ENCODE measurements at regions not wholly inside any gene's neighbourhood (a gene's known extent, or its start where the extent isn't known, plus 50 kb on each side); places are given as distances from the start of the nearest gene placed in this dataset.

DNA sequence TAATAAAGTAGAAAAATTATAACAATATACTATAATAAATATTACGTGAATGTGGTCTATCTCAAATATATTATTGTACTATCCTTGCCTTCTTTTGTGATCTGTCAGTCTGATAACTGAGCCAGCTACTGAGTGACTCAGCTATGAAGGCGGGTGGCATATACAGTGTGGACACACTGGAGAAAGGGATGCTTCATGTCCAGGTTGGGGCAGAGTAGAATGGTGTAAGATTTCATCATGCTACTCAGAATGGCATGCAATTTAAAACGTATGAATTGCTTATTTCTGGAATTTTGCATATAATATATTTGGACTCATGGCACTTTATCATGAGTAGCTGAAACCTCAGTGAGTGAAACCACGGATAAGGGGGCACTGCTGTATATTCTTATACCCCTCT is 172.9 kb upstream of the TBC1D5 start:
- Mint-ChIP-seq H3K27ac (no peak overlapping the region), H3K27me3 (peaks cover 29% of the 10 kb centered on the region), H3K9me3 (ENCODE audit: insufficient read depth) (no peaks in the 10 kb centered on the region), H3K4me3 (no peak overlapping the region), H3K4me1 (peaks cover 26% of the 10 kb centered on the region)
- no peaks in the 10 kb centered on the region for H3K79me2 ChIP-seq (ENCODE audit: control insufficient read depth, insufficient read depth, low read length)
- no peaks in the 10 kb centered on the region for H3K36me3 ChIP-seq (replicated peaks in 1 of 2; ENCODE audit: control extremely low read depth in 1 of 2, control insufficient read depth in 1 of 2, extremely low read depth in 1 of 2, insufficient read depth in 2 of 2, low read length in 1 of 2)
- DNase-seq (no peak), ATAC-seq (ENCODE audit: low read depth) (no peak)
- intact Hi-C loops (cut with micrococcal nuclease), result no loop called here
- no peak overlapping the region for H3K4me2 ChIP-seq (replicated peaks; ENCODE audit: low read depth, low read length, poor library complexity, severe bottlenecking)
- H3K4me1 ChIP-seq (ENCODE audit: control insufficient read depth in 2 of 2, insufficient read depth in 2 of 2, low read length in 2 of 2), result peaks cover 19 to 30% of the 10 kb centered on the region in 2 donors
- H2AFZ ChIP-seq (ENCODE audit: insufficient read depth, low read depth, low read length, poor library complexity, severe bottlenecking), result no peak overlapping the region
- WGBS (ENCODE audit: insufficient coverage), result 100% methylated on average over 1 of the region's 4 CpGs
- POLR2A ChIA-PET, result no interaction called here
- no peak overlapping the region for H3K4me3 ChIP-seq (ENCODE audit: control extremely low read depth in 1 of 5, extremely low read depth in 1 of 5, insufficient read depth in 1 of 5, low read depth in 2 of 5, low read length in 4 of 5)
- H3K27ac ChIP-seq (ENCODE audit: low read length in 2 of 2), result no peak overlapping the region
- CTCF ChIA-PET, result no interaction called here
- H3K9ac ChIP-seq (ENCODE audit: low read length), result no peak overlapping the region
- H4K20me1 ChIP-seq (ENCODE audit: control insufficient read depth, insufficient read depth, low read length, poor library complexity, severe bottlenecking), result no peaks in the 10 kb centered on the region
- peaks cover 0 to 10% (median 4%) of the 10 kb centered on the region in 4 experiments for H3K27me3 ChIP-seq (replicated peaks in 1 of 4; ENCODE audit: control extremely low read depth in 1 of 4, control insufficient read depth in 3 of 4, insufficient read depth in 4 of 4, low read length in 3 of 4)
- H3K9me3 ChIP-seq (ENCODE audit: control extremely low read depth in 1 of 3, control insufficient read depth in 2 of 3, insufficient read depth in 1 of 3, low read length in 2 of 3), result no peaks in the 10 kb centered on the region
- no peak for TF ChIP-seq EZH2 (IDR thresholded peaks at IDR 0.05; ENCODE audit: borderline replicate concordance, insufficient read depth, low read depth, low read length, poor library complexity, severe bottlenecking)
- TF ChIP-seq, protein P1, sequence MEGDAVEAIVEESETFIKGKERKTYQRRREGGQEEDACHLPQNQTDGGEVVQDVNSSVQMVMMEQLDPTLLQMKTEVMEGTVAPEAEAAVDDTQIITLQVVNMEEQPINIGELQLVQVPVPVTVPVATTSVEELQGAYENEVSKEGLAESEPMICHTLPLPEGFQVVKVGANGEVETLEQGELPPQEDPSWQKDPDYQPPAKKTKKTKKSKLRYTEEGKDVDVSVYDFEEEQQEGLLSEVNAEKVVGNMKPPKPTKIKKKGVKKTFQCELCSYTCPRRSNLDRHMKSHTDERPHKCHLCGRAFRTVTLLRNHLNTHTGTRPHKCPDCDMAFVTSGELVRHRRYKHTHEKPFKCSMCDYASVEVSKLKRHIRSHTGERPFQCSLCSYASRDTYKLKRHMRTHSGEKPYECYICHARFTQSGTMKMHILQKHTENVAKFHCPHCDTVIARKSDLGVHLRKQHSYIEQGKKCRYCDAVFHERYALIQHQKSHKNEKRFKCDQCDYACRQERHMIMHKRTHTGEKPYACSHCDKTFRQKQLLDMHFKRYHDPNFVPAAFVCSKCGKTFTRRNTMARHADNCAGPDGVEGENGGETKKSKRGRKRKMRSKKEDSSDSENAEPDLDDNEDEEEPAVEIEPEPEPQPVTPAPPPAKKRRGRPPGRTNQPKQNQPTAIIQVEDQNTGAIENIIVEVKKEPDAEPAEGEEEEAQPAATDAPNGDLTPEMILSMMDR (IDR thresholded peaks at IDR 0.05), result no peak

GRCh38 chr3:17913359-17913758 is 170.9 kb upstream of the TBC1D5 start:
- H3K79me2 ChIP-seq (ENCODE audit: control insufficient read depth, insufficient read depth, low read length), result no peaks in the 10 kb centered on the region
- peaks cover 0 to 10% (median 4%) of the 10 kb centered on the region in 4 experiments for H3K27me3 ChIP-seq (replicated peaks in 1 of 4; ENCODE audit: control extremely low read depth in 1 of 4, control insufficient read depth in 3 of 4, insufficient read depth in 4 of 4, low read length in 3 of 4)
- ChIA-PET CTCF (interaction anchor here (1.0 to 1.3 kb wide), 2 partner anchors 72 to 382 kb away, joined by 3 read pairs; no protein-coding TSS in a partner anchor), POLR2A (no interaction called here)
- peaks cover 26% of the 10 kb centered on the region for H3K4me1 Mint-ChIP-seq
- peaks cover 24% of the 10 kb centered on the region for H3K27me3 Mint-ChIP-seq
- H3K4me3 Mint-ChIP-seq, result no peak overlapping the region
- H2AFZ ChIP-seq (ENCODE audit: insufficient read depth, low read depth, low read length, poor library complexity, severe bottlenecking), result no peak overlapping the region
- no peaks in the 10 kb centered on the region for H3K9me3 Mint-ChIP-seq (ENCODE audit: insufficient read depth)
- peaks cover 19 to 31% of the 10 kb centered on the region in 2 donors for H3K4me1 ChIP-seq (ENCODE audit: control insufficient read depth in 2 of 2, insufficient read depth in 2 of 2, low read length in 2 of 2)
- H4K20me1 ChIP-seq (ENCODE audit: control insufficient read depth, insufficient read depth, low read length, poor library complexity, severe bottlenecking), result no peaks in the 10 kb centered on the region
- DNase-seq (no peak), ATAC-seq (ENCODE audit: low read depth) (no peak)
- WGBS (ENCODE audit: insufficient coverage), result no CpG with 5 or more reads among the region's 2 CpGs
- no peak overlapping the region for H3K9ac ChIP-seq (ENCODE audit: low read length)
- H3K36me3 ChIP-seq (replicated peaks in 1 of 2; ENCODE audit: control extremely low read depth in 1 of 2, control insufficient read depth in 1 of 2, extremely low read depth in 1 of 2, insufficient read depth in 2 of 2, low read length in 1 of 2), result no peaks in the 10 kb centered on the region
- intact Hi-C loops (cut with micrococcal nuclease), result no loop called here
- H3K27ac Mint-ChIP-seq, result no peak overlapping the region
- H3K27ac ChIP-seq (ENCODE audit: low read length in 2 of 2), result no peak overlapping the region
- H3K9me3 ChIP-seq (ENCODE audit: control extremely low read depth in 1 of 3, control insufficient read depth in 2 of 3, insufficient read depth in 1 of 3, low read length in 2 of 3), result no peaks in the 10 kb centered on the region
- no peak overlapping the region for H3K4me2 ChIP-seq (replicated peaks; ENCODE audit: low read depth, low read length, poor library complexity, severe bottlenecking)
- TF ChIP-seq, protein P1 (IDR thresholded peaks at IDR 0.05), result no peak
- no peak for TF ChIP-seq EZH2 (IDR thresholded peaks at IDR 0.05; ENCODE audit: borderline replicate concordance, insufficient read depth, low read depth, low read length, poor library complexity, severe bottlenecking)
- H3K4me3 ChIP-seq (ENCODE audit: control extremely low read depth in 1 of 5, extremely low read depth in 1 of 5, insufficient read depth in 1 of 5, low read depth in 2 of 5, low read length in 4 of 5), result no peak overlapping the region

Measured in B cell (primary cell).